ENCODE measurements at regions not wholly inside any gene's neighbourhood (a gene's known extent, or its start where the extent isn't known, plus 50 kb on each side); places are given as distances from the start of the nearest gene placed in this dataset.
"Not testable (repeated sequence)": the region's sequence is repeated elsewhere in the genome, so short reads cannot be mapped to it uniquely, and the experiment has no call there.

DNA sequence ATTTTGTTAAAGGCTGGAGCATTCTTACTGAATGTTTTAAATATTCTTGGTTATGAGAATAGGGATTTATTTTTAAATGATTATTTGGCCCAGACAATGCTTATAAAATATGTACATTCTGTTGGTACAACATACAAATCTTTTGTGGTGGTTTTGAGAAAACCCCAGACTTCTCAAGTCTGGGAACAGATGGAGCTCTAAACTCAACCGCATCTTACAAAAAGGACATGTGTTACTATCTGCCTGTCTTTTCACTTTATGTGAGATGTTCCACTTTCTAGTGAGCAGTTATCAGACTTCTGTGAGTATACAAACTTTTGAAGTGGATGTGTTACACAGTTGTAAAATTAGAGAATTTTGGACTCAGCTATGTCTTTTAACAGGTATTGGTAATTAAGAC is 135.5 kb upstream of the RBMS3 start:
- DNase-seq: no peak

DNA sequence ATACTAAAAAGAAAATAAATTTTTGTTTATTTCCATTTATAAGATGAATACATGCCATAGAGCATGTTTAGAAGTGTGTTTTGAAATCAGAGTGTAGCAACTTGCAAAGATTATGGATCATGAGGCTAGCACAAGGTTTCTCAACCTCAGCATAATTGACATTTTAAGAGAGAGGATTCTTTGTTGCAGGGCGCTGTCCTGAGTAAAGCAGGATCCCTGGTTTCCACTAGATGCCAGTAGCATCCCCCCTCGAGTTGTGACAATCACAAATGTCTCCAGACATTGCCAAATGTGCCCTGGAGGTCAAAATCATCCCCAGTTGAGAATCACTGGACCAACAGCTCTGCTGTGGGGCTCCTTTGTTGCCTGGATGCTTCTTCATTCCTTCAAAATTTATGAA is 128.5 kb upstream of the RBMS3 start:
- no peak for DNase-seq

- DNase-seq: no peak
These were observed 127.1 kb upstream of the RBMS3 start for GRCh38 chr3:29153811-29154210.

- DNase-seq: no peak
These were observed 124.7 kb upstream of the RBMS3 start for GRCh38 chr3:29156086-29156715.

GRCh38 chr3:29164825-29165224 is 116.0 kb upstream of the RBMS3 start:
- DNase-seq: peak in 1 of 2 donors; percentile 43

GRCh38 chr3:29167180-29167579 is 113.7 kb upstream of the RBMS3 start:
- no peak for DNase-seq

DNA sequence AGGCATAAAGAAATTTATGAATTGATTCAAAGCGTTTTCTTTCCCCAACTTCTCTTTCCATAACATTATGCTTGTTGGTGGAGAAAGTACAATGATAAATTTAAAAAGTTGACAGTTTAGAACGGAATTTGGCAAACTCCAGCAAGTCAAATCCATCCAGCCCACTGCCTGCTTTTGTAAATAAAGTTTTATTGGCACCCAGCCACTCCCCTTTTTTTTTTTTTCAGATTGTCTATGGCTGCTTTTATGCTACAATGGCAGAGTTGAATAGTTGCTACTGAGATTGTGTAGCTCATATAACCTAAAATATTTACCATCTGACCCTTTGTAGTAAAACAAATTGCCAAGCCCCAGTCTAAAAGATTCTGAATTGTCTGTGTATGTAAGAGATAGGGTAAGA is 112.8 kb upstream of the RBMS3 start:
- DNase-seq: no peak

GRCh38 chr3:29168696-29169095 is 112.2 kb upstream of the RBMS3 start:
- no peak for DNase-seq

DNA sequence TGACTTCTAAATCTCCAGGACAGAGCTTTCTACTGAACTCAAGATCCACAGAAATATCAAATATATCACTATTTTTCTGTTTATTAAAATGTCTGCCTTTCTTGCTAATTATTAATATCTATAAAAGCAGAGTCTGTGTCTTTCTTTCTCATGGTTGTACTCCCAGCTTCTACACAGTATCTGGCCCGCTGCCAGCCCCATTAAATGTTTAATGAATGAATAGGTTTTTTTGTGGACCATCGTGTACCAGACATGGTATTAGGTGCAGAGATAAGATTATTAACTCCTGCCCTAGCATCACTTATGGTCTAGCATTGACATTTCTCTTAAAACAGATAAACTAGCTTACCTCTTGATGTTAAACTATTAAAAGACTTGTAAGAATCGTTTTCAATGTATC is 111.4 kb upstream of the RBMS3 start:
- DNase-seq: no peak

DNA sequence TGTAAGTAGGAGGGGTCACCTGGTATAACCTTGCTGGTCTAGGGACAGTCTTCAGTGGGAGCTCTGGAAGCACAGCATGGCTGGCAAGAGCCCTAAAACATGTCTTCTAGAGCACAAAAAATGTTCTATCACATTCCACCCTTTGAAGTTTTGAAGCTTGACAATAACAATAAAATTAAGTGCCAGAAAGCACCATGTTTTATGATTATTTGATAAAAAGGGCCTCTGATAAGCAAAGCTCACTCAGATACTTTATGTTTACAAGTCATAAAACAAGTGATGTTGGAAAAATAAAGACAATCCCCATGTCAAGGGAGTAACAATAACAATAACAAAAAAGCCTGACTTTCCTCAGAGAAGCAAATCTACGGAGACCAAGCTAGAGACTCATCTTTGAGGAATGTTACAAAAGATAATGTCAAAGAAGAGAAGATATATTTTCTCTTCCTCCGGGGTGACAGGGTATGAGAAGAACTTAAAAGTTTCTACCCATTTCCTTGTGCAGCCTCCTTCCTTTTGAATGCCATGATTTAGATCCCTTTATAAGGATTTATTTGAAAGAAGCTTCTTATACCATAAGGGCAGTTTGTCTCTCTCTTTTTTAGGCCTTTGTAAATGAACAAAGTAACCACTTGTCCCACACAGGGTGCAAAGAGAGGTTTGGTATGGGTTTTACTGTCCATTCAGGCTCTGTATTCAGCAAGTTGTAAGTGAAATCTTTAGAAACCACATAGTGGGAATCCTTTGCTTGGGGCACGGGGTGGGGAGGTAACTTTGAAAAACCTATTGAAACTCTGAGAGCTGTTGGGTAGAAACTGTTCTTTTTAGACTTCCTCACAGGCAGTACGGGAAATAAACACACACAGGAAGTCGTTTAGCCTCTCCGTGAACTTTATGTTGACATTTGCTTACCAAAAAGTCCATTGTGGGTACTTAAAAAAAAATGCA is 109.6 kb upstream of the RBMS3 start:
- no peak for DNase-seq

- no peak for DNase-seq
These were observed 104.4 kb upstream of the RBMS3 start for GRCh38 chr3:29176501-29176900.

GRCh38 chr3:29178809-29179793 is 101.8 kb upstream of the RBMS3 start:
- DNase-seq: no peak

- DNase-seq: no peak
These were observed 99.6 kb upstream of the RBMS3 start for GRCh38 chr3:29181149-29181780.

- DNase-seq: no peak
These were observed 99.0 kb upstream of the RBMS3 start for GRCh38 chr3:29181872-29182271.

GRCh38 chr3:29182828-29183227 is 98.0 kb upstream of the RBMS3 start:
- not testable (repeated sequence) for DNase-seq

GRCh38 chr3:29183346-29184087 is 97.4 kb upstream of the RBMS3 start:
- DNase-seq: no peak

DNA sequence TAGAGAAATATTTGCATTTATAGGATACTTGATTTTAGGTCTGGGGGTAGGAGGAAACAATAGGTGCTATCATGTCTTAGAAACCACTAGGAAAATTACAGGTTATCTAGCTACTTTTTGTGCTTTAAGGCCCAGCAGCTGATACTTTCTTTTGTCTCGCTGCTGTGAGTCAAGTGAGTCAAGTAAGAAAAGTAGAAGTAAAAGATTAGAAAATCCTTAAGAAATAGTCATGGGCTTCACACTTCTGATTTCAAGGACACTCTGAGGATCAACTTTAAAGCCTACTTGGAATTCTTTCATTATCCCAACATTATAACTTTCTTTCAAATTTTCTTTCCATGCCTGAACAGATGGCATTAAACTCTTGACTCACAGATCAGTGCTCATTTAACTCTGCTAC is 95.2 kb upstream of the RBMS3 start:
- DNase-seq: no peak

DNA sequence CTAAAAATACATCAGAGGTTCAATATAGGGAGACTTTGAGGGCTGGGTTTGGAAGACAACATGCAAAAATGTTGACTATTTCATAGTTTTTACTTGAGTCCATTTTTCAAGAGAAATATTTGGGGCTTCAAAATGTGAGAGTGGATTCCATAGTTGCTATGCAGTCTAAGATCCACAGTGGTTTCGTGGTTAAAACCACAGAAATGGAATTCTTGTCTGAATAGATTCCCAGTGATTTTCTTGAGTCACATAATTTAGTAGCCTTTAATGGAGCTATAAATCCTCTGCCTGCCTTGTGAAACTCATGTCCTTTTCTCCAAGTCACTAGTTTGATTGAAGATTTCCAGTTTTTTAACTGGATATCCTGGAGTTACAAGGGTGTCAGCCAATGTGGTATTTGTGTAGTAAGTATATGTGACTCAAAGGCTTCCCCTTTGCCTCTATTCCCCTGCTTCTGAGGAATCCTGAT is 94.7 kb upstream of the RBMS3 start:
- no peak for DNase-seq

DNA sequence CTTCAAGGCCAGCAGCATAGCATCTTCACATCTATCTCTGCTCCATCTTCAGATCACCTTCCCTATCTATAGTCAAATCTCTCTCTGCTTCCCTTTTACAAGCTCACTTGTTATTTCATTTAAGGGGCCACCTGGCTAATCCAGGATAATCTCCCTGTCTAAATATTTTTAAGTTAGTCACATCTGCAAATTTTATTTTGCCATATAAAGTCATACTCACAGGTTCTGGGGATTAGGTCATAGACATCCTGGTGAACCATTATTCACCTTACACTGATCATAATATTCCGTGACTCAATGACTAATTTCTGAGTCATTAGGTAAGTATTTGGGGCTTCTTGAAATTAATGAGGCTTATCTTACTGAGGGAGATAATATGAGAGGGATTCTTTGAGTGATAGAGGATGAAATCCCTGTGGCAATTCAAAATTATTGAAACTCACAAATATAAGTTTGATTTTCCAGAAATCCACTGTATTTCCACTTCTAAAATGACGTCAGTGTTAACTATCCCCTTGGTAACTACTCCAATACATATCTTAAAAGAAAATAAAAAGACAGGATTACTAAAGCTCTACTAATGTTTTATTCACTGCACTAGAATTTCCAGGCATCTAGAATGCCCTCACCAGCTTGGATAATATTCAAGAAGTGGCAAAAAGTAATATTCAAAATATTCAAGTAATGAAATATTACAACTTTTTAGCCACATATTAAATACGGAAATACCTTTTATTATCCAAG is 93.7 kb upstream of the RBMS3 start:
- no peak for DNase-seq

DNA sequence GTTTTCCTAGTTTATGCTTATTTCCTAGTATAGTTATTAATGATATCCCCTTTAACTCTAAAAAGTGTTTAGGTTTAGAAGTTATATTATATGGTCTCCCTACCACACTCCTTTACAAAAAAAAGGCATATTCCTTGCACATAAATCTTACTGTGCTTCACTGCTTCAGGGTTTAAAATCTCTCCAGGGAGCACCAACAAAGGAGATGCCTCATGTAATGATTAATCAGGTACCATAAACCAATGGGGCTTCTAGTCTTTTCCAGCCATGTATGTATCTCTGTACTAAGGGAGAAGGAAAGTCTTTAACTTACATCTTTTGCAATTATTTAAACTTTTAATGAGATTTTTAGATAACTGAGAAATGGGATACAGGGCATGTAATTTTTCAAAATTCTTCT is 91.5 kb upstream of the RBMS3 start:
- no peak for DNase-seq

DNA sequence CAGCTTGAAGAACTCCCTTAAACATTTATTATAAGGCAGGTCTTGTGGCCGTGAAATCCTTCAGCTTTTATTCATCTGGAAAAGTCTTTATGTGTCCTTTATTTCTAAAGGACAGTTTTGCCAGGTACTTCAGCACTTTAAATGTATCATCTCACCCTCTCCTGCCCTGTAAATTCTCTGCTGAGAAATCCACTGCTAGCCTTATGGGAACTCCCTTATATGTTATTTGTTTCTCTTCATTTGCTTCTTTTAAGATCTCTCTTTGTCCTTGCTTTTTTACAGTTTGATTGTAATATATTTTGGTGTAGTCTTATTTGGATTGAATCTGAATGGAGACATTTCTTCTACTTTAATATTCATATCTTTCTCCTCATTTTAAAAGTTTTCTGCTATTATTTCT is 86.7 kb upstream of the RBMS3 start:
- no peak for DNase-seq
